SU-DHL-6 (cell line): ENCODE measurements at regions not wholly inside any gene's neighbourhood (a gene's known extent, or its start where the extent isn't known, plus 50 kb on each side); places are given as distances from the start of the nearest gene placed in this dataset.

Experiments
- H2AFZ ChIP-seq: fragments of 200-600 bp; sonication (generic); 2 replicates; pipeline ENCODE4 v1.6.1; 2014; ENCODE audit warnings: low read depth, mild to moderate bottlenecking, moderate library complexity, mixed read lengths, antibody characterized with exemption, low read length; ENCODE audit not compliant: severe bottlenecking
- H3F3A ChIP-seq: fragments of 200-600 bp; shearing (Covaris generic); 2 replicates; pipeline ENCODE4 v1.6.0; 2016; ENCODE audit warnings: antibody characterized with exemption, mild to moderate bottlenecking; ENCODE audit not compliant: insufficient read depth
- H3K27ac ChIP-seq: fragments of 200-600 bp; sonication (generic); 2 replicates; pipeline ENCODE4 v1.5.1; 2016; ENCODE audit warnings: low read depth, mild to moderate bottlenecking, low read length, moderate library complexity, mixed read lengths
- H3K27me3 ChIP-seq: fragments of 200-600 bp; sonication (generic), shearing (Covaris generic); 2 replicates; pipeline ENCODE4 v1.6.0; 2014; ENCODE audit warnings: mild to moderate bottlenecking, low read length
- H3K36me3 ChIP-seq: fragments of 200-600 bp; sonication (generic); 2 replicates; pipeline ENCODE4 v1.6.1; 2014; ENCODE audit warnings: mild to moderate bottlenecking, low read length, mixed read lengths
- H3K4me2 ChIP-seq: fragments of 300-600, 200-600 bp; shearing (Covaris generic), sonication (generic); 2 replicates; pipeline ENCODE4 v1.6.0; 2014; ENCODE audit warnings: low read length, low read depth, mild to moderate bottlenecking; ENCODE audit not compliant: poor library complexity, severe bottlenecking
- H3K4me3 ChIP-seq: fragments of 200-600 bp; sonication (generic); 2 replicates; pipeline ENCODE4 v1.5.1; 2014; ENCODE audit warnings: antibody characterized with exemption, low read length, mild to moderate bottlenecking, mixed read lengths; ENCODE audit not compliant: insufficient read depth, poor library complexity, severe bottlenecking
- H3K79me2 ChIP-seq: fragments of 200-600 bp; sonication (generic); 2 replicates; pipeline ENCODE4 v1.6.1; 2014; ENCODE audit warnings: mild to moderate bottlenecking, low read length, moderate library complexity; ENCODE audit not compliant: insufficient read depth
- H3K9ac ChIP-seq: fragments of 200-600 bp; sonication (generic); 2 replicates; pipeline ENCODE4 v1.7.0; 2014; ENCODE audit warnings: mild to moderate bottlenecking, low read length
- H3K9me2 ChIP-seq: fragments of 200-600 bp; sonication (generic); replicated peaks from 2 replicates; pipeline ENCODE4 v1.6.1; 2014; ENCODE audit warnings: low read length; ENCODE audit not compliant: insufficient read depth
- H3K9me3 ChIP-seq: fragments of 200-600 bp; sonication (generic); 2 replicates; pipeline ENCODE4 v1.6.1; 2014; ENCODE audit warnings: low read length, mixed read lengths; ENCODE audit not compliant: insufficient read depth
- H4K20me1 ChIP-seq: fragments of 200-600 bp; sonication (generic); 2 replicates; pipeline ENCODE4 v1.6.1; 2014; ENCODE audit warnings: low read depth, mild to moderate bottlenecking, antibody characterized with exemption, low read length, moderate library complexity, mixed read lengths
- CTCF ChIP-seq: fragments of 200-600 bp; sonication (generic); IDR thresholded peaks from one replicate; pipeline ENCODE4 v1.5.1; 2017; ENCODE audit warnings: antibody characterized with exemption, mild to moderate bottlenecking, low read length, moderate library complexity; ENCODE audit not compliant: insufficient read depth, poor library complexity, severe bottlenecking
- EZH2phosphoT487 ChIP-seq: fragments of 200-600 bp; sonication (generic), shearing (Covaris generic); conservative IDR thresholded peaks from 2 replicates; pipeline ENCODE4 v1.6.1; 2018; ENCODE audit warnings: mild to moderate bottlenecking, antibody characterized with exemption, low read length, moderate library complexity, mixed read lengths

DNA sequence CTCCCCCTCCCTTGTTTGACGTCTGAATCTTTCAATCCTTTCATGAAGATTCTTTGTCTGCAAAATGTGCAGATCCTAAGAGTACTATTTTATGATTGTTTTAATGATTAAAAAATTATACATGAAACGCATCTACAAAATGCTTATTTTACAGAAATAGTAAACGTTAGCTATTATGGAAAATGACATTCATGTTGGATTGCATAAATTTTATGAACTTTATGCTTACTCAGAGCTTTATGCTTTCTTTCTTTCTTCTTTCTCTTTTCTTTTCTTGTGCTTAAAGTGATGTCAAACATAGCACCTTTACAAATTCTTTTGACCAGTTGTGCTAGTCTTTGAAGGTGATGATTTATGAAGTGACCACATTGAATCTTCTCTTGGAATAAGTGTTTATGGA lies 805.4 kb downstream of the ADCYAP1 start:
- Histone ChIP-seq H3K79me2 (no peaks in the 10 kb centered on the region), H3K9ac (no peak overlapping the region), H3K9me2 (no peaks in the 10 kb centered on the region)

DNA sequence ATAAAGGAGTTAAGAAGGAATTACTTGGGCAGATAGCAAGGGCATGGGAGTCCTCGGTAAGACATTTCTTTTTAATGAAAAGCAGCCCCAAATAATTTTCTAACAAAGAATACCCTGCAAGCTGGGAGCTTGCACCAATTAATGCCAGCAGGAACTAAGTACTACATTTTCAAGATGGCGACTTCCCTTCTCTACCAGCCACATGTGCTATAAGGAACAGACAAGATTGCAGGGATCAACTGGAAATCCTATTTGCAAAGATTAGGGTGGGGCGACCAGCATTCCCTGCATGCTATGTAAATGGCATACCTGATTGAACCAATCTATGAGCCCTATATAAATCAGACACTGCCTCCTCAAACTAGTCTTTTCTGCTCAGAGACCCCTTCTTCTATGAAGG lies 827.5 kb downstream of the ADCYAP1 start:
- no peak for TF ChIP-seq CTCF
- no peak for TF ChIP-seq EZH2phosphoT487

More for the DNA sequence above, 805.4 kb downstream of the ADCYAP1 start:
- Histone ChIP-seq H3F3A (no peaks in the 10 kb centered on the region), H2AFZ (no peak overlapping the region), H3K27ac (no peak overlapping the region), H3K4me2 (no peak overlapping the region), H4K20me1 (no peaks in the 10 kb centered on the region), H3K36me3 (no peaks in the 10 kb centered on the region), H3K4me3 (no peak overlapping the region), H3K9me3 (no peaks in the 10 kb centered on the region), H3K27me3 (no peaks in the 10 kb centered on the region)
- TF ChIP-seq CTCF (no peak), EZH2phosphoT487 (no peak)

DNA sequence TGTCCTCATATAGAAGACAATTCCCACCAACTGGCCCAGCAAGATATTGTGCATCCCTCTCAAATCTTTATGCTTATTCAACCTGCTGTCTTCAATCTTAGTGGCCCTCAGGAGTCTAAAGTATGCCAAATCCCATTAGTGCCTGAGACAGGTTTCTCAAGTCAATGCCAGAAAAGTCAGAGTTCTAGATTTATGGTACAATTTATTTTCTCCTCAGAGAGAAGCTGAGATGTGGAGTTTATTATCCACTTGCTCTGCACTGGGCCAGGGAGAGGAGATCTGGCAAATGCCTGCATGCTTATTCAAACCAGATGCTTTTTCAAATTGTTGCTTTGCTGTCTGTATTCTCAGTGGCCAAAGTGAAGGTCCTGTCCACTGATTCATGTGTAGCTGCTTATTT lies 825.2 kb downstream of the METTL4 start:
- Histone ChIP-seq H3K4me2 (no peak overlapping the region), H2AFZ (no peak overlapping the region), H3K9me2 (no peaks in the 10 kb centered on the region), H3K9me3 (no peaks in the 10 kb centered on the region), H3K27ac (no peak overlapping the region), H3K9ac (no peak overlapping the region), H3K4me3 (no peak overlapping the region), H3K27me3 (no peaks in the 10 kb centered on the region), H3K79me2 (no peaks in the 10 kb centered on the region), H4K20me1 (no peaks in the 10 kb centered on the region), H3F3A (no peaks in the 10 kb centered on the region), H3K36me3 (no peaks in the 10 kb centered on the region)
- TF ChIP-seq EZH2phosphoT487 (no peak), CTCF (no peak)

More for the DNA sequence above, 827.5 kb downstream of the ADCYAP1 start:
- no peaks in the 10 kb centered on the region for H3F3A ChIP-seq
- H3K4me2 ChIP-seq: no peak overlapping the region
- H3K4me3 ChIP-seq: no peak overlapping the region
- no peaks in the 10 kb centered on the region for H3K79me2 ChIP-seq
- H3K27ac ChIP-seq: no peak overlapping the region
- no peaks in the 10 kb centered on the region for H3K36me3 ChIP-seq
- H3K9ac ChIP-seq: no peak overlapping the region
- H3K9me3 ChIP-seq: no peaks in the 10 kb centered on the region
- H3K27me3 ChIP-seq: no peaks in the 10 kb centered on the region
- H3K9me2 ChIP-seq: no peaks in the 10 kb centered on the region
- no peaks in the 10 kb centered on the region for H4K20me1 ChIP-seq
- H2AFZ ChIP-seq: no peak overlapping the region

GRCh38 chr18:1751249-1751648 lies 820.1 kb downstream of the METTL4 start:
- Histone ChIP-seq H3K79me2 (no peaks in the 10 kb centered on the region), H3K9ac (no peak overlapping the region), H3K9me3 (no peaks in the 10 kb centered on the region), H3K27ac (no peak overlapping the region), H3F3A (no peaks in the 10 kb centered on the region), H3K27me3 (no peaks in the 10 kb centered on the region), H3K9me2 (no peaks in the 10 kb centered on the region), H3K36me3 (no peaks in the 10 kb centered on the region), H4K20me1 (no peaks in the 10 kb centered on the region), H3K4me3 (no peak overlapping the region), H3K4me2 (no peak overlapping the region), H2AFZ (no peak overlapping the region)
- no peak for TF ChIP-seq EZH2phosphoT487
- TF ChIP-seq CTCF: no peak
